ENCODE measurements at regions not wholly inside any gene's neighbourhood (a gene's known extent, or its start where the extent isn't known, plus 50 kb on each side); places are given as distances from the start of the nearest gene placed in this dataset.

DNA sequence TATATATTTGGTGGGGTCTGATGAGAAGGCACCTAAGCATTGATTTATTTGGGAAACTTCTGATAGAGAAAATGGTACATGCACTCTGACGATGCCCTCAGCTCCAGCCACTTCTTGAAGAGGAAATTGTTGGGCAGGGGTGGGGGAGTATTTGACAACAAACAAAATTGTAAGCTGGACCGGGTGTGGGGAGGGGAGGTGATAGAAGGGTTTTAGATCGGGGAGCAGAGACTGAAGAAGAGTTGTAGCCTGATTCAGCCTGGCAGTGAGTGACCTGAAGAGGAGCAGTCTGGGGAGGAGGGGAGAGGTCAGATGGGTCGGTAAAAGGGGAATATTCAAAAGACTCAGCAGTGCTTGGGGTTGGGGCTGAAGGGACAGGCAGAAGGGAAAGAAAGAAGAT is 2284.7 kb downstream of the TP53TG3F start:
- no peak overlapping the region for H3K4me3 ChIP-seq (ENCODE audit: low read depth, low read length)
- TF ChIP-seq, protein P1, sequence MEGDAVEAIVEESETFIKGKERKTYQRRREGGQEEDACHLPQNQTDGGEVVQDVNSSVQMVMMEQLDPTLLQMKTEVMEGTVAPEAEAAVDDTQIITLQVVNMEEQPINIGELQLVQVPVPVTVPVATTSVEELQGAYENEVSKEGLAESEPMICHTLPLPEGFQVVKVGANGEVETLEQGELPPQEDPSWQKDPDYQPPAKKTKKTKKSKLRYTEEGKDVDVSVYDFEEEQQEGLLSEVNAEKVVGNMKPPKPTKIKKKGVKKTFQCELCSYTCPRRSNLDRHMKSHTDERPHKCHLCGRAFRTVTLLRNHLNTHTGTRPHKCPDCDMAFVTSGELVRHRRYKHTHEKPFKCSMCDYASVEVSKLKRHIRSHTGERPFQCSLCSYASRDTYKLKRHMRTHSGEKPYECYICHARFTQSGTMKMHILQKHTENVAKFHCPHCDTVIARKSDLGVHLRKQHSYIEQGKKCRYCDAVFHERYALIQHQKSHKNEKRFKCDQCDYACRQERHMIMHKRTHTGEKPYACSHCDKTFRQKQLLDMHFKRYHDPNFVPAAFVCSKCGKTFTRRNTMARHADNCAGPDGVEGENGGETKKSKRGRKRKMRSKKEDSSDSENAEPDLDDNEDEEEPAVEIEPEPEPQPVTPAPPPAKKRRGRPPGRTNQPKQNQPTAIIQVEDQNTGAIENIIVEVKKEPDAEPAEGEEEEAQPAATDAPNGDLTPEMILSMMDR (IDR thresholded peaks at IDR 0.05; ENCODE audit: low read depth, low read length), result no peak
- TF ChIP-seq, protein P2, sequence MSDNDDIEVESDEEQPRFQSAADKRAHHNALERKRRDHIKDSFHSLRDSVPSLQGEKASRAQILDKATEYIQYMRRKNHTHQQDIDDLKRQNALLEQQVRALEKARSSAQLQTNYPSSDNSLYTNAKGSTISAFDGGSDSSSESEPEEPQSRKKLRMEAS (IDR thresholded peaks at IDR 0.05; ENCODE audit: low read depth, low read length), result no peak
- TF ChIP-seq POLR2A (IDR thresholded peaks at IDR 0.05; ENCODE audit: extremely low read depth, insufficient read length), result no peak
- no peak for TF ChIP-seq MYC (IDR thresholded peaks at IDR 0.05; ENCODE audit: low read depth, low read length)
- DNase-seq (ENCODE audit: low read depth), result no peak

DNA sequence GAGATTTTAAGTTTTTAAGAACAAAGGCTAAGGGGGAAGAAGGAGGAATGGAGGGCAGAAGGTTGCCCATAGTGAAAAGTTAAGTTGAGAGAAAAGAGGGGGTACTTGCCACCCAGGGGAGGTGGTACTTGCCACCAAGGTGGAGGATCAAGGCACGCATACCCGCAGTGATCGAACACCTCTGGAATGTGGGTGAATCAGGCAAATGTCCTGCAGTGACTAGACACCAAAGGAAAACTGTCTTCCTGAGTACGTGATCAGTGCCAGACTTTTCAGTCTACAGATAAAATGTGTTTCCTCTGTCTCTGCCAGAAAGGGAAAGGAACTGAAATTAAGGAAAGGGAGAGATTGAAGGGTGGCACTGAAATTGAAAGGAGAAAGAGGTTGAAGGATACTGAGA is 2285.3 kb downstream of the TP53TG3F start:
- TF ChIP-seq MYC (IDR thresholded peaks at IDR 0.05; ENCODE audit: low read depth, low read length) (no peak), POLR2A (IDR thresholded peaks at IDR 0.05; ENCODE audit: extremely low read depth, insufficient read length) (no peak)
- TF ChIP-seq, protein P2 (IDR thresholded peaks at IDR 0.05; ENCODE audit: low read depth, low read length), result no peak
- TF ChIP-seq, protein P1 (IDR thresholded peaks at IDR 0.05; ENCODE audit: low read depth, low read length), result no peak

DNA sequence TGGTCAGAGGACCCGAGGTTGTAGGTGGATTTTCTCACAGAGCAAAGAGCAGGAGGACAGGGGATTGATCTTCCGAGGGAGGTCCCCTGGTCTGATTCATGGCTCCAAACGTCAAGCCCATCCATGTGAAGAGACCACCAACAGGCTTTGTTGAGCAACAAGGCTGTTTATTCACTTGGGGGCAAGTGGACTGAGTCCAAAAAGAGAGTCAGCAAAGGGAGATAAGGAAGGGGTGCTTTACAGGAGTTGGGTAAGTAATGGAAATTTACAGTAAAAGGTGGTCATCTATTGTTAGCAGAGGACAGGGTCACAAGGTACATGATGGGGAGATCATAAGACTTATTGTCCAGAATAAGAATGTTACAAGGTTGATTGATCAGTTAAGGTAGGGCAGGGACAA is 2285.8 kb downstream of the TP53TG3F start:
- TF ChIP-seq POLR2A (IDR thresholded peaks at IDR 0.05; ENCODE audit: extremely low read depth, insufficient read length) (no peak), MYC (IDR thresholded peaks at IDR 0.05; ENCODE audit: low read depth, low read length) (no peak)
- TF ChIP-seq, protein P1 (IDR thresholded peaks at IDR 0.05; ENCODE audit: low read depth, low read length), result no peak
- TF ChIP-seq, protein P2 (IDR thresholded peaks at IDR 0.05; ENCODE audit: low read depth, low read length), result no peak
- no peak overlapping the region for H3K4me3 ChIP-seq (ENCODE audit: low read depth, low read length)
- DNase-seq (ENCODE audit: low read depth), result no peak

More for the DNA sequence above, 2285.3 kb downstream of the TP53TG3F start:
- no peak for DNase-seq (ENCODE audit: low read depth)
- no peak overlapping the region for H3K4me3 ChIP-seq (ENCODE audit: low read depth, low read length)

DNA sequence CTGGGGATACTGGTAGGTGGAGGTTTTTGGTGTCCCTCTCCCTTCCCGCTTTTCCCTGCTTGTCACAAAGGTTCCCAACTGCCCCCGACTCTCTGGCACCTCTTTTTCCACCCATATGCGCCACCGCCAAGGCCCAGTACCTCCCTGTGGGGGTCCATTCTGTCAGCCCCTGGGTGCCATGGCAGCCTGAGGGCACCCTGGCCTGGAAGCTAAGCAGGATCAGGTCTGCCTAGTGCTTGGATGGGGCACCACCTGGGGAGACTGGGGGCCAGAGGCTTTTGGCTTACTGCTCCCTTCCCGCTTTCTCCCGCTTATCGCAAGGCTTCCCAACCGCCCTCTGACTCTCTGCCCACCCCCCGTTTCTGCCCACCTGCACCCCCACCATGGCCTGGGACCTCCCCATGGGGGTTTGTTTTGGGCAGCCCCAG is 2286.4 kb downstream of the TP53TG3F start:
- no peak for DNase-seq (ENCODE audit: low read depth)
- TF ChIP-seq, protein P1 (IDR thresholded peaks at IDR 0.05; ENCODE audit: low read depth, low read length), result no peak
- TF ChIP-seq MYC (IDR thresholded peaks at IDR 0.05; ENCODE audit: low read depth, low read length) (no peak), POLR2A (IDR thresholded peaks at IDR 0.05; ENCODE audit: extremely low read depth, insufficient read length) (no peak)
- TF ChIP-seq, protein P2 (IDR thresholded peaks at IDR 0.05; ENCODE audit: low read depth, low read length), result no peak
- no peak overlapping the region for H3K4me3 ChIP-seq (ENCODE audit: low read depth, low read length)

DNA sequence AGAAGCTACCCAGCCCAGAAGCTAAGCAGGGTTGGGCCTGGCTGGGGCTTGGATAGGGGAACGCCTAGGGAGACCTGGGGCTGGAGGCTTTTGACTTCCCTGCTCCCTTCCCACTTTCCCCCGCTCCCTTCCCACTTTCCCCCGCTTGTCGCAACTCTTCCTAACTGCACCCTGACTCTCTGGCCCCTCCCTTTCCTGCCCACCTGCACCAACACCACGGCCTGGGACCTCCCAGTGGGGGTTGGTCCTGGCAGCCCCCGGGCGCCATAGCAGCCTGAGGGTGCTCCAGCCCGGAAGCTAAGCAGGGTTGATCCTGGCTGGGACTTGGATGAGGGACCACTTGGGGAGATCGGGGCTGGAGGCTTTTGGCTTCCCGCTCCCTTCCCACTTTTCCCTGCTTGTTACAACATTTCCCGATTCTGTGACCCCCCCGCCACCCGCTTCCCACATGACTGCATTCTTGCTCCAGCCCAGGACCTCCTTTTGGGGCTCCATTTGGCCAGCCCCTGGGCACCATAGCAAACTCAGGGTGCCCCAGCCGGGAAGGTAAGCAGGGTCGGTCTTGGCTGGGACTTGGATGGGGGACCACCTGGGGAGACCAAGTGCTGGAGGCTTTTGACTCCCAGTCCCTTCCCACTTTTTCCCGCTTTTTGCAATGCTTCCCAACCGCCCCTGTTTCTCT is 2287.0 kb downstream of the TP53TG3F start:
- TF ChIP-seq, protein P1 (IDR thresholded peaks at IDR 0.05; ENCODE audit: low read depth, low read length), result no peak
- TF ChIP-seq, protein P2 (IDR thresholded peaks at IDR 0.05; ENCODE audit: low read depth, low read length), result no peak
- no peak for TF ChIP-seq MYC (IDR thresholded peaks at IDR 0.05; ENCODE audit: low read depth, low read length)
- no peak for TF ChIP-seq POLR2A (IDR thresholded peaks at IDR 0.05; ENCODE audit: extremely low read depth, insufficient read length)

More for the DNA sequence above, 2287.0 kb downstream of the TP53TG3F start:
- no peak for DNase-seq (ENCODE audit: low read depth)
- no peak overlapping the region for H3K4me3 ChIP-seq (ENCODE audit: low read depth, low read length)

Measured in NB4 (cell line).